Stimulated activated effector memory CD8-positive, alpha-beta T cell treated with anti-CD3 and anti-CD28 coated beads, Interleukin-12 subunit alpha, Interleukin-12 subunit beta, amount 100 ng/mL, for 72 hours (primary cell): ENCODE measurements at regions not wholly inside any gene's neighbourhood (a gene's known extent, or its start where the extent isn't known, plus 50 kb on each side); places are given as distances from the start of the nearest gene placed in this dataset.
A peak's percentile ranks its signal among the peaks of the same experiment; 100 is the strongest.
"Not testable (repeated sequence)": the region's sequence is repeated elsewhere in the genome, so short reads cannot be mapped to it uniquely, and the experiment has no call there.

ENCODE experiments used
- ATAC-seq: fragments of 150-1000 bp; cut with Tn5 transposase; 2 replicates; pipeline ENCODE4 v1.10.0; 2021
- DNase-seq, 2 donors: peaks; one replicate each; pipeline ENCODE4 v3.0.0; 2021 to 2022; ENCODE audit warnings: low spot score in 2 of 2
- H3K27ac Mint-ChIP-seq: one replicate; pipeline ENCODE4 v1.8.0; 2022; ENCODE audit warnings: mild to moderate bottlenecking, mixed read lengths
- H3K36me3 Mint-ChIP-seq: one replicate; pipeline ENCODE4 v1.8.0; 2022; ENCODE audit warnings: mild to moderate bottlenecking, mixed read lengths
- H3K4me1 Mint-ChIP-seq: one replicate; pipeline ENCODE4 v1.8.0; 2022; ENCODE audit warnings: mixed read lengths
- H3K4me3 Mint-ChIP-seq: one replicate; pipeline ENCODE4 v1.8.0; 2022; ENCODE audit warnings: mild to moderate bottlenecking, mixed read lengths
- H3K9me3 Mint-ChIP-seq: one replicate; pipeline ENCODE4 v1.8.0; 2022; ENCODE audit warnings: mixed read lengths

GRCh38 chr2:132268284-132268976 lies 106.7 kb upstream of the ANKRD30BL start:
- not testable (repeated sequence) for H3K4me3 Mint-ChIP-seq, H3K4me1 Mint-ChIP-seq, H3K36me3 Mint-ChIP-seq, DNase-seq, H3K27ac Mint-ChIP-seq, ATAC-seq, H3K9me3 Mint-ChIP-seq

GRCh38 chr2:132268977-132269523 lies 107.3 kb upstream of the ANKRD30BL start:
- ATAC-seq (no peak), DNase-seq (no peak)
- Mint-ChIP-seq H3K36me3 (no peaks in the 10 kb centered on the region), H3K9me3 (peaks cover under 1% of the 10 kb centered on the region), H3K4me1 (no peaks in the 10 kb centered on the region), H3K4me3 (no peak overlapping the region), H3K27ac (no peak overlapping the region)

- Mint-ChIP-seq H3K27ac (no peak overlapping the region), H3K9me3 (peaks cover 2% of the 10 kb centered on the region), H3K4me1 (no peaks in the 10 kb centered on the region), H3K36me3 (no peaks in the 10 kb centered on the region), H3K4me3 (no peak overlapping the region)
- DNase-seq (no peak), ATAC-seq (no peak)
Measured at GRCh38 chr2:132270255-132270654, 108.5 kb upstream of the ANKRD30BL start.

GRCh38 chr2:132270981-132271546 lies 109.3 kb upstream of the ANKRD30BL start:
- H3K9me3 Mint-ChIP-seq = peaks cover 2% of the 10 kb centered on the region
- no peak overlapping the region for H3K4me3 Mint-ChIP-seq
- no peaks in the 10 kb centered on the region for H3K36me3 Mint-ChIP-seq
- H3K27ac Mint-ChIP-seq = no peak overlapping the region
- H3K4me1 Mint-ChIP-seq = no peaks in the 10 kb centered on the region
- DNase-seq (no peak), ATAC-seq (no peak)

GRCh38 chr2:132271794-132272193 lies 110.0 kb upstream of the ANKRD30BL start:
- ATAC-seq, H3K27ac Mint-ChIP-seq, H3K9me3 Mint-ChIP-seq, DNase-seq, H3K4me3 Mint-ChIP-seq, H3K4me1 Mint-ChIP-seq, H3K36me3 Mint-ChIP-seq: not testable (repeated sequence)

GRCh38 chr2:132272713-132273112 lies 111.0 kb upstream of the ANKRD30BL start:
- H3K4me1 Mint-ChIP-seq = no peaks in the 10 kb centered on the region
- no peak for DNase-seq
- H3K27ac Mint-ChIP-seq = no peak overlapping the region
- no peak for ATAC-seq
- no peaks in the 10 kb centered on the region for H3K36me3 Mint-ChIP-seq
- H3K9me3 Mint-ChIP-seq = peaks cover 9% of the 10 kb centered on the region
- no peak overlapping the region for H3K4me3 Mint-ChIP-seq

- H3K36me3 Mint-ChIP-seq, DNase-seq, H3K4me3 Mint-ChIP-seq, H3K27ac Mint-ChIP-seq, ATAC-seq, H3K4me1 Mint-ChIP-seq: not testable (repeated sequence)
- H3K9me3 Mint-ChIP-seq = peaks cover 12% of the 10 kb centered on the region
Measured at GRCh38 chr2:132273585-132273984, 111.8 kb upstream of the ANKRD30BL start.

GRCh38 chr2:132274000-132274399 lies 112.2 kb upstream of the ANKRD30BL start:
- H3K9me3 Mint-ChIP-seq = peaks cover 12% of the 10 kb centered on the region
- H3K36me3 Mint-ChIP-seq = no peaks in the 10 kb centered on the region
- no peaks in the 10 kb centered on the region for H3K4me1 Mint-ChIP-seq
- H3K27ac Mint-ChIP-seq = no peak overlapping the region
- ATAC-seq (no peak), DNase-seq (no peak)
- H3K4me3 Mint-ChIP-seq = no peak overlapping the region

GRCh38 chr2:132275396-132275795 lies 113.6 kb upstream of the ANKRD30BL start:
- no peak overlapping the region for H3K27ac Mint-ChIP-seq
- H3K36me3 Mint-ChIP-seq = no peaks in the 10 kb centered on the region
- no peak for ATAC-seq

GRCh38 chr2:132276571-132276981 lies 114.8 kb upstream of the ANKRD30BL start:
- H3K4me3 Mint-ChIP-seq = no peak overlapping the region
- H3K27ac Mint-ChIP-seq = no peak overlapping the region
- H3K36me3 Mint-ChIP-seq = no peaks in the 10 kb centered on the region
- no peaks in the 10 kb centered on the region for H3K4me1 Mint-ChIP-seq
- no peak for DNase-seq
- ATAC-seq = no peak
- H3K9me3 Mint-ChIP-seq = peaks cover 14% of the 10 kb centered on the region

More at GRCh38 chr2:132275396-132275795, 113.6 kb upstream of the ANKRD30BL start:
- no peaks in the 10 kb centered on the region for H3K4me1 Mint-ChIP-seq
- no peak overlapping the region for H3K4me3 Mint-ChIP-seq
- H3K9me3 Mint-ChIP-seq = peaks cover 12% of the 10 kb centered on the region
- DNase-seq = peak in 1 of 2 donors; percentile 23

GRCh38 chr2:132278267-132278666 lies 116.5 kb upstream of the ANKRD30BL start:
- Mint-ChIP-seq H3K4me3 (no peak overlapping the region), H3K36me3 (no peaks in the 10 kb centered on the region)
- peak in 1 of 2 donors; percentile 32 for DNase-seq

GRCh38 chr2:132279344-132279743 lies 117.6 kb upstream of the ANKRD30BL start:
- DNase-seq (no peak), ATAC-seq (peak; percentile 40)
- Mint-ChIP-seq H3K4me3 (no peak overlapping the region), H3K9me3 (peaks cover 16% of the 10 kb centered on the region), H3K36me3 (no peaks in the 10 kb centered on the region), H3K4me1 (no peaks in the 10 kb centered on the region), H3K27ac (no peak overlapping the region)

More at GRCh38 chr2:132278267-132278666, 116.5 kb upstream of the ANKRD30BL start:
- H3K27ac Mint-ChIP-seq = no peak overlapping the region
- H3K9me3 Mint-ChIP-seq = peaks cover 18% of the 10 kb centered on the region
- H3K4me1 Mint-ChIP-seq = no peaks in the 10 kb centered on the region
- no peak for ATAC-seq

GRCh38 chr2:132279930-132280615 lies 118.3 kb upstream of the ANKRD30BL start:
- Mint-ChIP-seq H3K9me3 (peaks cover 16% of the 10 kb centered on the region), H3K4me3 (no peak overlapping the region), H3K36me3 (no peaks in the 10 kb centered on the region), H3K4me1 (no peaks in the 10 kb centered on the region), H3K27ac (no peak overlapping the region)
- no peak for DNase-seq
- no peak for ATAC-seq

- no peak for ATAC-seq
Measured at GRCh38 chr2:132280912-132281311, 119.2 kb upstream of the ANKRD30BL start.

GRCh38 chr2:132282104-132282503 lies 120.4 kb upstream of the ANKRD30BL start:
- not testable (repeated sequence) for ATAC-seq, H3K4me1 Mint-ChIP-seq, H3K27ac Mint-ChIP-seq, DNase-seq, H3K36me3 Mint-ChIP-seq, H3K4me3 Mint-ChIP-seq, H3K9me3 Mint-ChIP-seq

More at GRCh38 chr2:132280912-132281311, 119.2 kb upstream of the ANKRD30BL start:
- DNase-seq = no peak
- peaks cover 16% of the 10 kb centered on the region for H3K9me3 Mint-ChIP-seq
- no peaks in the 10 kb centered on the region for H3K4me1 Mint-ChIP-seq
- H3K4me3 Mint-ChIP-seq = no peak overlapping the region
- H3K36me3 Mint-ChIP-seq = no peaks in the 10 kb centered on the region
- H3K27ac Mint-ChIP-seq = no peak overlapping the region
